AG04449 (cell line): ENCODE measurements at regions not wholly inside any gene's neighbourhood (a gene's known extent, or its start where the extent isn't known, plus 50 kb on each side); places are given as distances from the start of the nearest gene placed in this dataset.

Experiments
- CTCF ChIA-PET: fragments of 350-600 bp; formaldehyde crosslinking; extraction: SDS; loops from one replicate; lab custom pipeline; 2021; ENCODE audit warnings: antibody characterized with exemption; lab: Yijun Ruan, JAX
- POLR2A ChIA-PET: fragments of 400-600, 350-600 bp; formaldehyde crosslinking; extraction: SDS; loops from one replicate; lab custom pipeline; 2020; ENCODE audit warnings: antibody characterized with exemption, inconsistent platforms; lab: Yijun Ruan, JAX
- DNase-seq: peaks from one replicate; pipeline ENCODE4 v3.0.0-alpha.2; 2010; ENCODE audit warnings: low read depth, low spot score
- H3K4me3 ChIP-seq: 2 replicates; pipeline ENCODE4 v1.5.1; 2011; ENCODE audit warnings: low read depth, mild to moderate bottlenecking, control low read depth, low read length
- TF ChIP-seq, protein P1 (sequence below): IDR thresholded peaks from one replicate; pipeline ENCODE4 v1.5.1; 2011; ENCODE audit warnings: mild to moderate bottlenecking, moderate library complexity, low read length, control low read depth, inconsistent platforms; ENCODE audit not compliant: insufficient read depth; ENCODE audit errors: missing control alignments

DNA sequence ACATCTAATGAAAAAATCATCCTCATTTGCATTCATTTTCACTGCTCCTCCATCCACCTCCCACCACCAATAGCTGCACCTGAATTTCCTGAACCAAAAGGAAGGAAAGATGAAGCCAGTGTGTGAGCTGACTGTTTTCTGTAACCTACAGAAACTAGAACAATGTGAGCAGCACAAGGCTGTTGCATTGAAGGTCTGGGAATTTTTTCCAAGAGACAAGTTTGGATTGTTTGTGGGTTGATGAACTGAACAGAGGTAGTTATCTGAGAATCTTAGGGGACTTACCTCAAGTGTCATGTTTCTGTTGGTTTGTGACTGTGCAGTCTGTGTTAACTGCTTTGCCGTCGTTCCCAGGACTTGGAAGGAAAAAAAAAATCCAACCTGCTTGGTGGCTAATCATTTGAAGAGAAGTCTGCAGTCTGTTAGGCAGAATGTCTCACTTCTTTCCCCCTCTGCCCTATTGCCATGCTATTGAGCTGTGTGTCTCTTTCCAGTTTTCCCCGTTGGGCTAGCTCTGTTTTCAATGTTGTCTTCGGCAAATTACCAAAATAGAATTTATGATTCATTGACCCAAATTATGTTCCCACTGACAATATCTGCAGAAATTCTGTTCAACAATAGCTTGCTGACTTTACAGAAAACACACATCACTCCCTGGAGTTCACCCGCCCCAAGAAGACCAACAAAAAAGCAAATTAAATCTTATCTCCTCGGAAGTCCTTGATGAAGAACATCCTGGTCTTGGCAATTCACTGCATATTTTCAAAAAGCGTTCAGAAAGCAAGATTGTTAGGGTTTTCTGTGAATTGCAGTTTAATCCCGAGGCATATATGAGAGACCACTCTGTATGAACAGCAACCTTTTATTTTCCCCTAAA is 76.0 kb downstream of the SC5D start:
- H3K4me3 ChIP-seq = no peak overlapping the region
- TF ChIP-seq, protein P1, sequence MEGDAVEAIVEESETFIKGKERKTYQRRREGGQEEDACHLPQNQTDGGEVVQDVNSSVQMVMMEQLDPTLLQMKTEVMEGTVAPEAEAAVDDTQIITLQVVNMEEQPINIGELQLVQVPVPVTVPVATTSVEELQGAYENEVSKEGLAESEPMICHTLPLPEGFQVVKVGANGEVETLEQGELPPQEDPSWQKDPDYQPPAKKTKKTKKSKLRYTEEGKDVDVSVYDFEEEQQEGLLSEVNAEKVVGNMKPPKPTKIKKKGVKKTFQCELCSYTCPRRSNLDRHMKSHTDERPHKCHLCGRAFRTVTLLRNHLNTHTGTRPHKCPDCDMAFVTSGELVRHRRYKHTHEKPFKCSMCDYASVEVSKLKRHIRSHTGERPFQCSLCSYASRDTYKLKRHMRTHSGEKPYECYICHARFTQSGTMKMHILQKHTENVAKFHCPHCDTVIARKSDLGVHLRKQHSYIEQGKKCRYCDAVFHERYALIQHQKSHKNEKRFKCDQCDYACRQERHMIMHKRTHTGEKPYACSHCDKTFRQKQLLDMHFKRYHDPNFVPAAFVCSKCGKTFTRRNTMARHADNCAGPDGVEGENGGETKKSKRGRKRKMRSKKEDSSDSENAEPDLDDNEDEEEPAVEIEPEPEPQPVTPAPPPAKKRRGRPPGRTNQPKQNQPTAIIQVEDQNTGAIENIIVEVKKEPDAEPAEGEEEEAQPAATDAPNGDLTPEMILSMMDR = no peak
- ChIA-PET CTCF (interaction anchor here (1.0 kb wide), 1 partner anchor 9 kb away, joined by 3 read pairs; no protein-coding TSS in a partner anchor), POLR2A (no interaction called here)
- no peak for DNase-seq

DNA sequence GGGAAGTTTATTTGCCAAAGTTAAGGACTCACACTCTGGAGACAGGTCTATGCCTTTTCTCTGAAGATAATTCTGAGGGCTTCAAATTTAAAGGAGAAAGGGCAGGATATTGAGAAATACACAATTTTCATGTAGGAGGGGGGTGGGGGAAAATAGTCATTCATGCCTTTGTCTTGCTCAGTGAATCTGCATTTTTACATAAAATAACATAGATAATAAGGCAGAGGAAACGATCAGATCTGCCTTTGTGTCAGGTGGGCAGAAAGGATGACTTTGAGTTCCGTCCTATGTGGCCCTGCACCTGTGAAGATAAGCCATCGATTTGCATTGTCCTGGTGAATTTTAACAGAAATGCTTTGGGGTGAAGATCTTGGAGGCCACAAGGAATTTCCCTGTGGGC is 76.8 kb downstream of the SC5D start:
- no peak overlapping the region for H3K4me3 ChIP-seq
- ChIA-PET CTCF (no interaction called here), POLR2A (no interaction called here)
- no peak for DNase-seq
- TF ChIP-seq, protein P1 = no peak

DNA sequence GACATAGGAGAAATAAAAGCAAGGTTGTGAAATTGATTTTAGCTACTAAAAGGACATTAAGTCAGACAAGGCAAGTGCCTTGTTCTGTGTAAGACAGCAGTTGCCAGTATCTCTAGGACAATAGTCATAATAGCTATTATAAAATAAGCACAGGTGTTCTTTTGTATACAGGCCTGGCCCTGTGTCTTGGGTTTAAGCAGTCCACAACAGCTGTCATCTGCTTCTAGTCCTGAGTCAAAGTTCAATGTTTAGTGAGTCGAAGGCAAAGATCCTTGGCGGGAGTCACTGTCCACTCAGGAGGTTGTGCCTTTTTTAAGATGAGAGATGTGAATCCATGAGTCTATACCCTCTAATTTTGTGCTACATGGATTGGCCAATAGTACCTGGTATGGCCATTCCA is 79.5 kb downstream of the SC5D start:
- ChIA-PET POLR2A (no interaction called here), CTCF (no interaction called here)
- no peak overlapping the region for H3K4me3 ChIP-seq
- TF ChIP-seq, protein P1 = no peak
- no peak for DNase-seq

DNA sequence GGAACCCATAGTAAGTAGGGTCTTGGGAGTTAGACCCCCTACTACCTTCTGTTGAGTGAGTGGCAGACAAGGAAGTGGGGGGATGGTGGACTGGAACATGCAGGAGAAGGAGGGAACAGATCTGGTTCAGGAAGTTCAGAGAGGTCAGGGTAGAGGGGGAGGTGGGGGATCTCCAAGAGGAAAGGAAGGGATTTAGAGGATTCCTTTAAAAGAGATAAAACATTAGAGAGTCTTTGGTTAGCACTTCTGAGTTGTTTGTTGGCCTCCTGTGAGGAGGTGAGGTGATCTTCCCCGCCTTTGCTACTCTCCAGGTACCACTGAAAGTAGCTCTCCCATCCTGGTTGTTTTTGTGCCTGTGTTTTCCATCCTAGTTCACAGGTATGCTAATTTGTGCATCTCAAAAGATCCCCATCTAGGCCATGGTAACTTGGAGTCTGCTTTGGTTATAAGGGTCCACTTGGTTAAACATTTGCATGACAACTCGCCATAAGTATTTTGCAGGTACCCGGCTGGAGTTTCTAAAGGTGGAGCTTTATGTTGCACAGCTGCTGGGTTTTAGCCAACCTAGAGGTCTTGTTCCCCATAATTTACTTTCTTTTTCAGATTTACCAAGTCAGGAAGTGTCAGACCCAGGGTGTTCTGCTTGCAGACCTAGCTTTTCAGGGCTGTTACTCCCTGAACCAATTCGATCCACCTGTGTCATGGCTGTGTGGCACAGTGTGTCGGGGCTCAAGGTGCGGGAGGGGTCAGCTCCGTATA is 79.3 kb upstream of the SORL1 start:
- POLR2A ChIA-PET = no interaction called here
- CTCF ChIA-PET = no interaction called here
- TF ChIP-seq, protein P1 = no peak
- no peak overlapping the region for H3K4me3 ChIP-seq
- no peak for DNase-seq

DNA sequence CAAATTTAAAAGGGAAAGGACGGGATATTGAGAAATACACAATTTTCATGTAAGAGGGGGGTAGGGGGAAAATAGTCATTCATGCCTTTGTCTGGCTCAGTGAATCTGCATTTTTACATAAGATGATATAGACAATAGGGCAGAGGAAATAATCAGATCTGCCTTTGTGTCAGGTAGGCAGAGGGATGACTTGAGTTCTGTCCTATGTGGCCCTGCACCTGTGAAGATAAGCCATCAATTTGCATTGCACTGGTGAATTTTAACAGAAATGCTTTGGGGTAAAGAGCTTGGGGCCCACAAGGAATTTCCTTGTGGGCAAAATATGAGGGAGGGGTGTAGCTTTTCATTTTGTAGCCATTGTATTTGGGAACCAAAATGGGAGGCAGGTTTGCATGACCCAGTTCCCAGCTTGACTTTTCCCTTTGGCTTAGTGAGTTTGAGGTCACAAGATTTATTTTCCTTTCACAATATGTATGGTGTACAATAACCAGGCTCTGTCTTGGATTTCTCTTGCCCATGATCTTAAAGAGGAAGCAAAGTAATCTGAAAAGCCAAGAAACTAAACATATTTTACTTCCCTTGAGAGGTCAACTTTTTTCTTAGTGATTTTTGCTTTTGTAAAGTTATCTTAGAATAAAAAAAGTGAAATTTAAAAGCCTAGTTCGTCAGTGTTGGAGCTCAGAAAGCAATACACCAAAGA is 77.7 kb upstream of the SORL1 start:
- TF ChIP-seq, protein P1 = no peak
- ChIA-PET CTCF (no interaction called here), POLR2A (no interaction called here)
- no peak for DNase-seq
- H3K4me3 ChIP-seq = no peak overlapping the region
